GM23248 (cell line): ENCODE measurements at regions not wholly inside any gene's neighbourhood (a gene's known extent, or its start where the extent isn't known, plus 50 kb on each side); places are given as distances from the start of the nearest gene placed in this dataset.

Experiments used
- DNase-seq: peaks from one replicate; pipeline ENCODE4 v3.0.0-alpha.2; 2015
- H2AFZ ChIP-seq: fragments of 200-600 bp; sonication (generic); 2 replicates; pipeline ENCODE4 v1.6.1; 2016; ENCODE audit warnings: antibody characterized with exemption
- H3F3A ChIP-seq: fragments of 200-600 bp; sonication (generic); 2 replicates; pipeline ENCODE4 v1.6.1; 2016; ENCODE audit warnings: mild to moderate bottlenecking, antibody characterized with exemption, mixed run types; ENCODE audit not compliant: insufficient read depth
- H3K27ac ChIP-seq: fragments of 200-600 bp; sonication (generic); 2 replicates; pipeline ENCODE4 v1.5.1; 2016; ENCODE audit warnings: mild to moderate bottlenecking
- H3K27me3 ChIP-seq: fragments of 200-600 bp; sonication (generic); replicated peaks from 2 replicates; pipeline ENCODE4 v1.6.1; 2016; ENCODE audit warnings: mild to moderate bottlenecking; ENCODE audit not compliant: insufficient read depth
- H3K36me3 ChIP-seq: fragments of 200-600 bp; sonication (generic); 2 replicates; pipeline ENCODE4 v1.6.1; 2016; ENCODE audit warnings: low read depth, mild to moderate bottlenecking
- H3K4me1 ChIP-seq: fragments of 200-600 bp; sonication (generic); 2 replicates; pipeline ENCODE4 v1.6.1; 2016; ENCODE audit warnings: mild to moderate bottlenecking; ENCODE audit not compliant: insufficient read depth
- H3K4me2 ChIP-seq: fragments of 200-600 bp; sonication (generic); one replicate; pipeline ENCODE4 v1.6.1; 2016; ENCODE audit warnings: mild to moderate bottlenecking; ENCODE audit not compliant: unreplicated experiment
- H3K4me3 ChIP-seq: fragments of 200-600 bp; sonication (generic); 2 replicates; pipeline ENCODE4 v1.5.1; 2016; ENCODE audit warnings: mild to moderate bottlenecking
- H3K79me2 ChIP-seq: fragments of 200-600 bp; sonication (generic); 2 replicates; pipeline ENCODE4 v1.6.1; 2016; ENCODE audit warnings: mild to moderate bottlenecking; ENCODE audit not compliant: insufficient read depth
- H3K9ac ChIP-seq: fragments of 200-600 bp; sonication (generic); 2 replicates; pipeline ENCODE4 v1.6.1; 2016; ENCODE audit warnings: mild to moderate bottlenecking
- H3K9me2 ChIP-seq: fragments of 200-600 bp; sonication (generic); 2 replicates; pipeline ENCODE4 v1.6.1; 2016; ENCODE audit warnings: mixed run types, mild to moderate bottlenecking, moderate library complexity; ENCODE audit not compliant: insufficient read depth
- H3K9me3 ChIP-seq: fragments of 200-600 bp; sonication (generic); one replicate; pipeline ENCODE4 v1.6.1; 2017; ENCODE audit warnings: low read depth
- H4K20me1 ChIP-seq: fragments of 200-600 bp; sonication (generic); 2 replicates; pipeline ENCODE4 v1.6.0; 2016; ENCODE audit not compliant: insufficient read depth
- EZH2 ChIP-seq: fragments of 200-600 bp; sonication (generic); IDR thresholded peaks from 2 replicates; pipeline ENCODE4 v1.6.1; 2018; ENCODE audit warnings: antibody characterized with exemption, mild to moderate bottlenecking; ENCODE audit not compliant: insufficient read depth, poor library complexity, severe bottlenecking
- EZH2phosphoT487 ChIP-seq: fragments of 200-600 bp; sonication (generic); IDR thresholded peaks from 2 replicates; pipeline ENCODE4 v1.6.1; 2018; ENCODE audit warnings: antibody characterized with exemption, moderate library complexity, mild to moderate bottlenecking, low read depth; ENCODE audit not compliant: insufficient read depth
- WGBS, 2 experiments: methylation state at CpG; one replicate each; pipeline ENCODE4 v1.1.6; 2015 to 2017; ENCODE audit warnings: low lambda C conversion rate in 2 of 2, low coverage in 1 of 2; ENCODE audit errors: missing lambda C conversion rate in 2 of 2; 5-methylcytosine and 5-hydroxymethylcytosine counted together
- in situ Hi-C: fragments of 300-500 bp; cut with MboI; formaldehyde crosslinking; loops from 2 replicates; pipeline ENCODE4 v1.15.0; 2020

GRCh38 chr5:24365406-24365805, 279.4 kb downstream of the CDH10 start:
- H3K9me3 ChIP-seq, result no peaks in the 10 kb centered on the region
- in situ Hi-C loops, result no loop called here
- no peak overlapping the region for H3K4me2 ChIP-seq
- H3K36me3 ChIP-seq, result no peaks in the 10 kb centered on the region
- H3K4me3 ChIP-seq, result no peak overlapping the region
- H3K9ac ChIP-seq, result no peak overlapping the region
- H3F3A ChIP-seq, result no peaks in the 10 kb centered on the region
- 0% methylated on average over 1 of the region's 1 CpG for WGBS, 2 experiments
- no peaks in the 10 kb centered on the region for H4K20me1 ChIP-seq
- H3K27me3 ChIP-seq, result no peaks in the 10 kb centered on the region
- peak; percentile 1 for DNase-seq
- TF ChIP-seq EZH2phosphoT487 (no peak), EZH2 (no peak)
- no peaks in the 10 kb centered on the region for H3K9me2 ChIP-seq
- no peak overlapping the region for H2AFZ ChIP-seq
- no peaks in the 10 kb centered on the region for H3K79me2 ChIP-seq
- no peak overlapping the region for H3K27ac ChIP-seq
- no peaks in the 10 kb centered on the region for H3K4me1 ChIP-seq

DNA sequence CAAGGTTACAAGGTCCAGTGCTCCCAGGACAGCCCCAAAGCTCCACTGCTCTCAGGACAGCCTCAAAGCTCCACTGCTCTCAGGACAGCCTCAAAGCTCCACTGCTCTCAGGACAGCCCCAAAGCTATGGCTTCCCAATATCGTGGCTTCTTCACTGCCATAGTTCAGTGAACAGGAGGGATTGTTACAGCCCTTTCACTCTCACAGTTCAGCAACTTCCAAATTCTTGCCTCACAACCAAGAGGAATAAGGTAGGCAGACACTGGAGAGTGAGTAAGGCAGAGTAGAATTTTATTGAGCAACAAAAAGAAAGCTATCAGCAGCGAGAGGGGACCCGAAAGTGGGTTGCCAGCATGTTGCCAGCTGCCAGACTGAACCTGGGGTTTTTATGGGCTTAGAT, 277.6 kb downstream of the CDH10 start:
- Histone ChIP-seq H3K9me2 (no peaks in the 10 kb centered on the region), H3K4me1 (no peaks in the 10 kb centered on the region), H3K4me2 (no peak overlapping the region), H3K4me3 (no peak overlapping the region), H4K20me1 (no peaks in the 10 kb centered on the region), H3K9me3 (no peaks in the 10 kb centered on the region), H3K9ac (no peak overlapping the region), H3K27ac (no peak overlapping the region), H3F3A (no peaks in the 10 kb centered on the region), H2AFZ (no peak overlapping the region), H3K36me3 (no peaks in the 10 kb centered on the region), H3K79me2 (no peaks in the 10 kb centered on the region), H3K27me3 (no peaks in the 10 kb centered on the region)
- DNase-seq, result no peak
- in situ Hi-C loops, result no loop called here
- WGBS, 2 experiments, result 38 to 40% methylated on average over 3 of the region's 3 CpGs
- no peak for TF ChIP-seq EZH2phosphoT487
- TF ChIP-seq EZH2, result no peak

- Histone ChIP-seq H3K4me1 (no peaks in the 10 kb centered on the region), H3K4me2 (no peak overlapping the region), H3K27ac (no peak overlapping the region), H3K36me3 (no peaks in the 10 kb centered on the region), H3F3A (no peaks in the 10 kb centered on the region), H2AFZ (no peak overlapping the region), H3K9me3 (no peaks in the 10 kb centered on the region), H3K9ac (no peak overlapping the region), H3K9me2 (no peaks in the 10 kb centered on the region), H4K20me1 (no peaks in the 10 kb centered on the region), H3K79me2 (no peaks in the 10 kb centered on the region), H3K27me3 (no peaks in the 10 kb centered on the region), H3K4me3 (no peak overlapping the region)
- in situ Hi-C loops, result no loop called here
- TF ChIP-seq EZH2phosphoT487 (no peak), EZH2 (no peak)
- 19 to 27% methylated on average over 2 of the region's 2 CpGs for WGBS, 2 experiments
- DNase-seq, result no peak
These were observed 276.7 kb downstream of the CDH10 start for GRCh38 chr5:24368115-24368514.

DNA sequence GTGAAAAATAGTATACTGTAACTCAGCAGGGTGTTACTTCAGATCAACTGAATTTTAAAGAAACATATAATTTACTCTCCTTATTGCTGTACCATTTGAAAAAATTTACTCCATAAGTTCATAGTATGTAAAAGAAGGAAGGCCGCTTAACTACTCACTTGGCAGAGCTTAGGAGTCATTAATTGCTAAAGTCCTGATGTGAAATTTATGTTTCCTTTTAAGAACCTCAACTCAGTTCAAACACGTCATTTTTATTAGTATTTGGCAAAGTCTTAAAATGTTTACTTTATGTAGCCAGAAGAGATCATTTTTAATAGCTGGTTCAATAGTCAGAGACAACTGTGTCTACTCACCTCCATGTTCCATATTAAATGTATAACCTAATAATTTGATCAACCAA, 268.6 kb downstream of the CDH10 start:
- no peaks in the 10 kb centered on the region for H3K9me3 ChIP-seq
- no peaks in the 10 kb centered on the region for H3F3A ChIP-seq
- in situ Hi-C loops, result no loop called here
- H3K4me2 ChIP-seq, result no peak overlapping the region
- 40 to 47% methylated on average over 2 of the region's 2 CpGs for WGBS, 2 experiments
- DNase-seq, result no peak
- no peaks in the 10 kb centered on the region for H3K27me3 ChIP-seq
- H4K20me1 ChIP-seq, result no peaks in the 10 kb centered on the region
- H3K9me2 ChIP-seq, result no peaks in the 10 kb centered on the region
- H3K4me3 ChIP-seq, result no peak overlapping the region
- no peaks in the 10 kb centered on the region for H3K79me2 ChIP-seq
- no peak overlapping the region for H3K27ac ChIP-seq
- no peaks in the 10 kb centered on the region for H3K36me3 ChIP-seq
- no peak overlapping the region for H2AFZ ChIP-seq
- H3K9ac ChIP-seq, result no peak overlapping the region
- TF ChIP-seq EZH2phosphoT487 (no peak), EZH2 (no peak)
- H3K4me1 ChIP-seq, result no peaks in the 10 kb centered on the region

- Histone ChIP-seq H3F3A (no peaks in the 10 kb centered on the region), H3K9me3 (no peaks in the 10 kb centered on the region), H3K27me3 (no peaks in the 10 kb centered on the region), H3K4me3 (no peak overlapping the region), H3K36me3 (no peaks in the 10 kb centered on the region), H3K4me2 (no peak overlapping the region), H3K4me1 (no peaks in the 10 kb centered on the region), H3K9me2 (no peaks in the 10 kb centered on the region), H3K9ac (no peak overlapping the region), H3K79me2 (no peaks in the 10 kb centered on the region), H4K20me1 (no peaks in the 10 kb centered on the region), H2AFZ (no peak overlapping the region), H3K27ac (no peak overlapping the region)
- DNase-seq, result no peak
- in situ Hi-C loops, result no loop called here
- 62 to 64% methylated on average over 6 of the region's 6 CpGs for WGBS, 2 experiments
- TF ChIP-seq EZH2phosphoT487, result no peak
- TF ChIP-seq EZH2, result no peak
These were observed 268.2 kb downstream of the CDH10 start for GRCh38 chr5:24376616-24377015.
